H1 (cell line): ENCODE measurements at regions not wholly inside any gene's neighbourhood (a gene's known extent, or its start where the extent isn't known, plus 50 kb on each side); places are given as distances from the start of the nearest gene placed in this dataset.

ENCODE experiments used
- CTCF ChIA-PET: fragments of 300-600 bp; sonication (Branson Sonifier 250); formaldehyde crosslinking; loops from one replicate; lab custom pipeline; 2021; ENCODE audit not compliant: partially characterized antibody; lab: Charles Lee
- POLR2A ChIA-PET: fragments of 300-600 bp; sonication (Branson Sonifier 250); formaldehyde crosslinking; loops from one replicate; lab custom pipeline; 2021; ENCODE audit warnings: inconsistent platforms; ENCODE audit not compliant: partially characterized antibody; lab: Charles Lee
- DNase-seq, 2 experiments: peaks; one replicate each; pipeline versions ENCODE4 v3.0.0 to v3.0.0-alpha.2; 2010 to 2022; ENCODE audit warnings: low spot score in 2 of 2, low read depth in 1 of 2, mixed read lengths in 1 of 2
- FAIRE-seq: peaks from 2 replicates; lab custom pipeline; 2011; peaks lifted over from hg19 to GRCh38; lab: Jason Lieb, UNC
- H2AFZ ChIP-seq: 2 replicates; pipeline ENCODE4 v1.8.1; 2012; ENCODE audit warnings: low read length, inconsistent platforms
- H2AK5ac ChIP-seq: 2 replicates; pipeline ENCODE4 v1.6.1; 2013; ENCODE audit warnings: low read depth, low read length
- H2BK120ac ChIP-seq: replicated peaks from 2 replicates; pipeline ENCODE3; 2013; ENCODE audit warnings: low read depth, low read length, inconsistent platforms
- H2BK12ac ChIP-seq: 2 replicates; pipeline ENCODE4 v1.6.1; 2013; ENCODE audit warnings: low read depth, low read length
- H2BK15ac ChIP-seq: 2 replicates; pipeline ENCODE4 v1.6.1; 2013; ENCODE audit warnings: low read length
- H2BK20ac ChIP-seq: 2 replicates; pipeline ENCODE4 v1.6.1; 2013; ENCODE audit warnings: low read length
- H2BK5ac ChIP-seq: 2 replicates; pipeline ENCODE4 v1.6.1; 2013; ENCODE audit warnings: low read depth, low read length
- H3K14ac ChIP-seq: 2 replicates; pipeline ENCODE4 v1.6.1; 2013; ENCODE audit warnings: inconsistent platforms; ENCODE audit not compliant: insufficient read length
- H3K18ac ChIP-seq: 2 replicates; pipeline ENCODE4 v1.6.1; 2013; ENCODE audit warnings: low read length; ENCODE audit errors: extremely low read depth
- H3K23ac ChIP-seq: 2 replicates; pipeline ENCODE4 v1.6.1; 2013; ENCODE audit warnings: inconsistent platforms; ENCODE audit not compliant: insufficient read length
- H3K23me2 ChIP-seq: 2 replicates; pipeline ENCODE4 v1.6.1; 2013; ENCODE audit warnings: low read depth, low read length
- H3K27ac ChIP-seq: 2 replicates; pipeline ENCODE4 v1.6.1; 2011; ENCODE audit warnings: low read depth, low read length, inconsistent platforms
- H3K27me3 ChIP-seq, 4 experiments: replicated peaks in 1 of 4; 1 replicate in 1 of 4; 2 replicates in 3 of 4; pipeline versions ENCODE4 v1.6.1 to v1.8.1; 2011 to 2013; ENCODE audit warnings: low read length in 3 of 4, mild to moderate bottlenecking in 3 of 4, inconsistent platforms in 2 of 4, mixed read lengths in 2 of 4, moderate library complexity in 1 of 4; ENCODE audit not compliant: control insufficient read depth in 3 of 4, insufficient read depth in 3 of 4; ENCODE audit errors: extremely low read depth in 1 of 4
- H3K36me3 ChIP-seq, 4 experiments: 2 replicates each; pipeline versions ENCODE4 v1.6.1 to v1.8.1; 2011 to 2013; ENCODE audit warnings: mild to moderate bottlenecking in 4 of 4, low read length in 3 of 4, moderate library complexity in 2 of 4, control low read depth in 1 of 4, inconsistent platforms in 1 of 4; ENCODE audit not compliant: insufficient read depth in 4 of 4, control insufficient read depth in 2 of 4
- H3K4ac ChIP-seq: replicated peaks from 2 replicates; pipeline ENCODE3; 2013; ENCODE audit warnings: low read length, low read depth, mixed read lengths, inconsistent platforms; ENCODE audit not compliant: insufficient read length
- H3K4me1 ChIP-seq, 4 experiments: replicated peaks in 1 of 4; 1 replicate in 1 of 4; 2 replicates in 3 of 4; pipeline versions ENCODE4 v1.6.1 to v1.8.1; 2011 to 2013; ENCODE audit warnings: low read length in 3 of 4, inconsistent platforms in 2 of 4, mixed read lengths in 1 of 4; ENCODE audit not compliant: insufficient read depth in 4 of 4, control insufficient read depth in 3 of 4
- H3K4me2 ChIP-seq, 2 experiments: 2 replicates each; pipeline versions ENCODE4 v1.6.1 to v1.8.1; 2011 to 2013; ENCODE audit warnings: low read depth in 2 of 2, low read length in 2 of 2, control low read depth in 1 of 2, inconsistent platforms in 1 of 2, mild to moderate bottlenecking in 1 of 2; ENCODE audit not compliant: insufficient read depth in 1 of 2
- H3K4me3 ChIP-seq, 4 experiments: fragments of 200-600, 300-600 bp in 1 of 4; sonication (generic), shearing (Covaris generic), sonication (Bioruptor Twin) in 1 of 4; 2 replicates each; pipeline versions ENCODE4 v1.5.1 to v1.8.1; 2011 to 2016; ENCODE audit warnings: low read length in 4 of 4, low read depth in 3 of 4, control low read depth in 2 of 4, inconsistent platforms in 2 of 4, mild to moderate bottlenecking in 2 of 4, mixed read lengths in 1 of 4, moderate library complexity in 1 of 4; ENCODE audit not compliant: insufficient read depth in 2 of 4; ENCODE audit errors: extremely low read depth in 1 of 4
- H3K56ac ChIP-seq: replicated peaks from 2 replicates; pipeline ENCODE3; 2013; ENCODE audit warnings: low read depth, mild to moderate bottlenecking, mixed read lengths, low read length, inconsistent platforms; ENCODE audit not compliant: insufficient read length
- H3K79me1 ChIP-seq: 2 replicates; pipeline ENCODE4 v1.6.1; 2013; ENCODE audit warnings: low read depth, low read length, control low read depth
- H3K79me2 ChIP-seq, 2 experiments: 2 replicates each; pipeline versions ENCODE4 v1.6.1 to v1.8.1; 2012 to 2013; ENCODE audit warnings: low read length in 2 of 2, mild to moderate bottlenecking in 2 of 2, inconsistent platforms in 1 of 2; ENCODE audit not compliant: insufficient read depth in 2 of 2, control insufficient read depth in 1 of 2
- H3K9ac ChIP-seq, 4 experiments: replicated peaks in 1 of 4; 1 replicate in 1 of 4; 2 replicates in 3 of 4; pipeline versions ENCODE4 v1.6.1 to v1.8.1; 2011 to 2013; ENCODE audit warnings: low read depth in 3 of 4, low read length in 3 of 4, control low read depth in 2 of 4, mild to moderate bottlenecking in 2 of 4, moderate library complexity in 2 of 4, inconsistent platforms in 1 of 4; ENCODE audit errors: extremely low read depth in 1 of 4
- H3K9me3 ChIP-seq, 2 experiments: 2 replicates each; pipeline versions ENCODE4 v1.6.1 to v1.8.1; 2012 to 2013; ENCODE audit warnings: mild to moderate bottlenecking in 2 of 2, moderate library complexity in 2 of 2, control low read depth in 1 of 2, inconsistent platforms in 1 of 2, low read depth in 1 of 2, low read length in 1 of 2, mixed read lengths in 1 of 2; ENCODE audit not compliant: insufficient read depth in 2 of 2
- H4K20me1 ChIP-seq, 2 experiments: replicated peaks in 1 of 2; 2 replicates each; pipeline versions ENCODE3 to v1.8.1; 2011 to 2013; ENCODE audit warnings: inconsistent platforms in 2 of 2, low read length in 2 of 2, mild to moderate bottlenecking in 1 of 2; ENCODE audit not compliant: insufficient read depth in 2 of 2, control insufficient read depth in 1 of 2
- H4K5ac ChIP-seq: 2 replicates; pipeline ENCODE4 v1.6.1; 2013; ENCODE audit warnings: low read length, low read depth, mixed read lengths, inconsistent platforms; ENCODE audit not compliant: insufficient read length
- H4K8ac ChIP-seq: 2 replicates; pipeline ENCODE4 v1.8.0; 2013; ENCODE audit warnings: mild to moderate bottlenecking, moderate library complexity, low read length, inconsistent platforms; ENCODE audit not compliant: insufficient read depth; ENCODE audit errors: extremely low read depth
- H4K91ac ChIP-seq: replicated peaks from 2 replicates; pipeline ENCODE3; 2013; ENCODE audit warnings: low read length, mixed read lengths, inconsistent platforms; ENCODE audit not compliant: insufficient read length
- ATF2 ChIP-seq: IDR thresholded peaks from 2 replicates; pipeline ENCODE4 v1.6.1; 2012; ENCODE audit warnings: low read length, inconsistent platforms
- BCL11A ChIP-seq, 2 experiments: IDR thresholded peaks; one replicate each; pipeline ENCODE4 v1.6.1; 2011; ENCODE audit warnings: low read depth in 2 of 2, low read length in 2 of 2, mild to moderate bottlenecking in 2 of 2
- CBX5 ChIP-seq: fragments of 300-800, 300-1000 bp; sonication (generic); IDR thresholded peaks from 2 replicates; pipeline ENCODE4 v1.7.1; 2016; ENCODE audit warnings: antibody characterized with exemption, low read length, low read depth
- CEBPB ChIP-seq: IDR thresholded peaks from 2 replicates; pipeline ENCODE4 v1.6.1; 2012; ENCODE audit warnings: low read depth, low read length
- EP300 ChIP-seq, 2 experiments: IDR thresholded peaks; 1 replicate in 1 of 2; 2 replicates in 1 of 2; pipeline ENCODE4 v1.6.1; 2011 to 2012; ENCODE audit warnings: low read depth in 2 of 2, low read length in 2 of 2, mild to moderate bottlenecking in 2 of 2, borderline replicate concordance in 1 of 2, inconsistent platforms in 1 of 2, moderate library complexity in 1 of 2
- POLR2AphosphoS5 ChIP-seq: IDR thresholded peaks from 2 replicates; pipeline ENCODE4 v1.6.1; 2011; ENCODE audit warnings: low read depth, low read length
- SP1 ChIP-seq: IDR thresholded peaks from 2 replicates; pipeline ENCODE4 v1.6.1; 2011; ENCODE audit warnings: low read depth, low read length
- SP4 ChIP-seq: IDR thresholded peaks from 2 replicates; pipeline ENCODE4 v1.6.1; 2012; ENCODE audit warnings: low read length, inconsistent platforms
- SUZ12 ChIP-seq: fragments of 200-600 bp; sonication (generic); IDR thresholded peaks from 2 replicates; pipeline ENCODE4 v1.6.1; 2012; ENCODE audit warnings: mild to moderate bottlenecking, inconsistent platforms, low read length, moderate library complexity, mixed read lengths
- TEAD4 ChIP-seq: IDR thresholded peaks from 2 replicates; pipeline ENCODE4 v1.6.1; 2012; ENCODE audit warnings: low read depth, low read length, inconsistent platforms, mixed read lengths
- USF2 ChIP-seq: IDR thresholded peaks from 2 replicates; pipeline ENCODE4 v1.6.1; 2011; ENCODE audit warnings: low read length, improper control_type of control experiment
- YY1 ChIP-seq: IDR thresholded peaks from 2 replicates; pipeline ENCODE4 v1.6.1; 2011; ENCODE audit warnings: low read depth, mild to moderate bottlenecking, low read length
- WGBS, 2 experiments: shearing (Covaris generic) in 1 of 2; methylation state at CpG; one replicate each; pipeline versions ENCODE4 v1.1.6 to v1.1.7; 2013 to 2015; ENCODE audit warnings: low lambda C conversion rate in 2 of 2, mixed read lengths in 2 of 2, inconsistent platforms in 1 of 2, low coverage in 1 of 2, missing lambda C conversion rate in 1 of 2; ENCODE audit not compliant: insufficient replicate concordance in 2 of 2, insufficient coverage in 1 of 2, insufficient read length in 1 of 2; ENCODE audit errors: extremely low coverage in 1 of 2, missing lambda C conversion rate in 1 of 2; 5-methylcytosine and 5-hydroxymethylcytosine counted together

- Histone ChIP-seq H4K8ac (no peak overlapping the region), H3K27me3 (no peaks in the 10 kb centered on the region), H2BK5ac (no peak overlapping the region), H3K4me2 (no peak overlapping the region), H3K14ac (no peak overlapping the region), H2BK120ac (no peak overlapping the region), H3K23me2 (no peaks in the 10 kb centered on the region), H3K79me2 (no peaks in the 10 kb centered on the region), H4K91ac (no peak overlapping the region), H3K36me3 (no peaks in the 10 kb centered on the region), H4K5ac (no peak overlapping the region), H3K9ac (no peak overlapping the region), H2AFZ (no peak overlapping the region), H3K4ac (no peak overlapping the region), H3K56ac (no peak overlapping the region), H2BK20ac (no peak overlapping the region), H3K9me3 (peaks cover 0 to 7% of the 10 kb centered on the region in 2 experiments; a peak in 2 of 4 replicates), H2BK15ac (no peak overlapping the region), H3K4me1 (no peaks in the 10 kb centered on the region), H3K79me1 (no peaks in the 10 kb centered on the region), H3K18ac (no peak overlapping the region), H2BK12ac (no peak overlapping the region), H4K20me1 (no peaks in the 10 kb centered on the region), H3K23ac (no peak overlapping the region), H3K27ac (no peak overlapping the region), H2AK5ac (no peak overlapping the region), H3K4me3 (no peak overlapping the region)
- CTCF ChIA-PET: no interaction called here
- TF ChIP-seq SP4: no peak
- TF ChIP-seq USF2: no peak
- no peak for TF ChIP-seq CBX5
- TF ChIP-seq EP300 (IDR thresholded peaks at IDR 0.05; ENCODE audit: borderline replicate concordance in 1 of 2, low read depth in 2 of 2, low read length in 2 of 2): no peak
- TF ChIP-seq ATF2: no peak
- TF ChIP-seq YY1: no peak
- TF ChIP-seq TEAD4: no peak
- no peak for TF ChIP-seq BCL11A (IDR thresholded peaks at IDR 0.05; ENCODE audit: low read depth in 2 of 2, low read length in 2 of 2)
- no peak for TF ChIP-seq POLR2AphosphoS5
- TF ChIP-seq SP1: no peak
- no peak for TF ChIP-seq SUZ12
- TF ChIP-seq CEBPB: no peak
- POLR2A ChIA-PET: no interaction called here
- FAIRE-seq: no peak
- no peak for DNase-seq
- 91% methylated on average over 2 of the region's 2 CpGs; no CpG with 5 or more reads in 1 of the 2 experiments for WGBS, 2 experiments
These were observed 248.7 kb downstream of the RFPL4B start for GRCh38 chr6:112595841-112596240.
